GM19452 (cell line): ENCODE measurements at regions not wholly inside any gene's neighbourhood (a gene's known extent, or its start where the extent isn't known, plus 50 kb on each side); places are given as distances from the start of the nearest gene placed in this dataset.

ENCODE experiments used
- ATAC-seq: cut with Tn5 transposase; IDR thresholded peaks from one replicate; pipeline ENCODE4 v1.9.1; 2021; ENCODE audit not compliant: unreplicated experiment

DNA sequence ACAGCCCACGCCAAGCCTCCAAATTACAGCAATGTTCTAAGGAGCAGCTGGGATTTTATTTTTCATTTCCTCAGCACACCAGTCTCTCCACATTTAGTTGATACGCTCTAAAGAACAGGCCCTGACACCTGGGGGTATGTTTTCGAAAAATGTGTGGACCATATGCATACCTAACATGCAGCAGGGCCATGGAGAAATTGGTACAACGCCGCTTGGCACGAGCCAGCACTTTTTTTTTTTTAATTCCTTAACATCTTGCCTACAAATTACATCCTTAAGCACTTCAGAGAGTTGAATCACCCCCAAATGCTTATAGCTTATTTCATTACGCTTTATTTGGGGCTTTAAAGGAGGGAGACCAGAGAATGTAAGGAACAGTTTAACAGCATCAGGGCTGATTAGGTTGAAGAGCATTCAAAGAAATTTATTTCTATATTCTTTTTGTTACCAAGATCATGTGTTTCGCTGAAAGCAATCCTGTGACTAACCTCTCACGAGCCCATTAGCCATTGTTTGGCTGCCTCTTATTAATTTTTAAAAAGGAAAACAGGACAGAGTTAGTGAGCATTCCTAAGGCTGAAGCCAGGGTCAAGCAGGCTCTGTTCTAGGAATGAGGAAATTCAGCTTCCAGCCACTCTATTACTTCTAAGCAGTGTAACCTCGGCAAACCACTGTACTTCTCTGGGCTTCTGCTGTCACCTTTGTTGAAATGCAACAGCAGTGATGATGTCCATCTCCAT is 173.8 kb downstream of the ACTL7B start:
- ATAC-seq: no peak

DNA sequence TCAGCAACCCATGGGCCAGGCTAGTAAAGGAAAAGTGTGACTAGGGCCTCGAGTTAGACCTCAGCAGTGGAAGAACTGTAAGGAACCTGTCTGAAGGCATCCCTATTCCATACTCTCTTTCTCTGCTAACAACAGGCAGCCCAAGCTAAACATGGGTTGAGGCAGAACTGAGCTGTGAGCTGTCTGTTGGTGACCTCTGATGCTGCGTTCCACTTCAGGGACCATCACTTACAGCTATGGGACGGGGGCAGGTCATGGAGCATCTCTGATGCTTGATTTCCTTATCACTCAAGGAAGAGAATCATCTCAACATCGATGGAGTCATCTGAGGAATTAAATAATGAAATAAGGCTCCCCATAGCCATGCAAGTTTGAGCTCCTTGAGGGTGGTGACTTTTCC is 174.8 kb downstream of the ACTL7B start:
- ATAC-seq: no peak

DNA sequence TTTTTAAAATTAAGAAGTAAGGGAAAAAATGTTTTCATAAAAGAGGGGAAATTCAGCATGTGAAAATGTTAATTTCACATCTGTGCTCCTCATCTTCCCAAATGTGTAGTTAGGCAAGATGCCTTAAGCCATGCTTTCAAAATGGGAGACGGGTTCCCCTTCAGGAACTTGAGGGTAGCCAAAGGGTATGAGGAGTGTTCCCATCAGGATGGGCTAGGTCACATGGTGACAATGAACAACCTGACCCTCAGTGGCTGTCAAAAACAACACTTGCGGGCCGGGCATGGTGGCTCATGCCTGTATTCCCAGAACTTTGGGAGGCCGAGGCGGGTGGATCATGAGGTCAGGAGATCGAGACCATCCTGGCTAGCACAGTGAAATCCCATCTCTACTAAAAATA is 178.0 kb downstream of the ACTL7B start:
- no peak for ATAC-seq

GRCh38 chr9:108676355-108676754 is 179.4 kb downstream of the ACTL7B start:
- no peak for ATAC-seq

GRCh38 chr9:108675708-108676107 is 180.1 kb downstream of the ACTL7B start:
- ATAC-seq: no peak

DNA sequence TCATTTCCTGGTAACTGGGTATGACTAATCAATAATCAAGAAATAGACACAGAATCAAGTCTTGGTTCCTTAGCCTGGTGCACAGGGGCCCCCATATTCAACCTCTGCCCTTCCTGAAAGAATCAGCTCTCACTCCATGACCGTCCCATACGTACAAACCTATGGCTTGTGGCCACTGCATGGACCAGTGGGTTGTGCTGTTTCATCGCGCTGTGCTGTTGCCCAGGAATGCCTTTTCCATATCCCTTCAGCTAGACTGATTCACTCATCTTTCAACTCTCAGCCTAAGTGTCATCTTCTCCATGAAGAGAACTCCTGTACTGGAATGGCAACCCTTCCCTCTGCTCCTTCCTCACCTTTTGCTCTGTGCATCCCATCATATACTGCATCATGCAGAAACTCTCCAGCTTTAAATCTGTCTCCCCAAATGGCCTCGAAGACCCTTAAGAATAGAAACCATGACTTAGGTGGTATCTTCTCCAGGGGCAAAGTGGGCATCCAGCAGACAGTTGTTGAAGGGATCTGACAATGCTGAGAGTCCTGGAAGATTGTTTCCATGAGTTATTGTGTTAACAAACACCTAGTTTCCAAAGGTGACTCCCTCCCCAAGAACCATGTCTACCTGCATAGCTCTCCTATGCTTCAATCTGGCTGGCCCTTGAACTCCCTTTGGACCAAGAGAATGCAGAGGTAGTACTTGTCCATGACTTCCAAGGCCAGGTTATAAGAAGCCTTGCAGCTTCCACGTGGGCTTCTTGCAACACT is 180.8 kb downstream of the ACTL7B start:
- ATAC-seq: no peak

- no peak for ATAC-seq
Observed at GRCh38 chr9:108673386-108673785, 182.4 kb downstream of the ACTL7B start.

DNA sequence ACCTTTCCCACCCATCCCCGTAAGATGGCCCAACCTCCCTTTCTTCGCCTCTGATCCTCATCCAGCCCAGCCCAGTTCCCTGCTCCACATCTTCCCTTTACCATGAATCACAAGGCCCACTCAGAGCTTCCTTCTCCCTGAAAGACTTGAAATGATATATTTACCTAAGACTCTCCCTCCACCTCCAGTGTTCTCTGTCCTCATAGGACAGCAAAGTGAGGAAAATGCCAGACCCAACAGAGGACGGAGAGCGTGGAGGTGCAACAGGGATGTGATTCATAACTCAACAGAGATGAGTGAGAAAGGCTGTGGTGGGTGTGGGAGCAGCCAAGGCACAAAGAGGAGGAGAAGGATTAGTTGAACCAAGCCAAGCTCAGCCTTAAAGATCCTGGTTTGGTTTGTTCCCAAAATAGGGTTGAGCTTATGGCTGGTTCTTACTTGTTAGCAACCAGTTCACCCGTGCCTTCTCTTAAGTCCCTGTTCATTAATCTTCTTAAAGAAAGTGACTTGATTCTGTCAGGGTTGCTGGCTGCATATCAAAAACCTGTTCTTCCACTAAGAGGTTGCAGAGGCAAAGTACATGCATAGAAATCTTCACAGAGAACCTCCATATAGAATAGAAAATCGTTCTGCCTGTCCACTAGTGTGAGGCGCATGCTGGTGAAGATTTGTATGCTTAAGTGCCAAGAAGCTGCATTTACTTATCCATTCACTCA is 183.2 kb downstream of the ACTL7B start:
- no peak for ATAC-seq

DNA sequence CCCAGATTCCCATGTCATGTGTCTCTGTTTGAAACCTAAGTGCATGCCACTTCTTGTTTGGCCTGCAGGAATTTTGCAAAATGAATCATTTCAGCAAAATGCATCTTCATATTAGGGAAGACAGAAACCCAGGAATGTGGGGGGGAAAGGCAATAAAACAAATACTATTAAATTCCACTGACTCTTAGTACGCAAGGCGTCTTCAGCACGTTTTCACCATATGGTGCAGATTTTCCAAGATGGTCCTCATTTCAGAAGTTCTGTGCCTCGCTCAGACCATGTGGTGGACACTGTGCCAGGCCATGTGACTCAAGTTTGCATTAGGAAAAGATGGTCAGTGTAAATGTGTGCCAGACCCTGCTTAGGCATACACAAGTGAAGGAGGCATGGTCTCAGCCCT is 184.0 kb downstream of the ACTL7B start:
- ATAC-seq: no peak

DNA sequence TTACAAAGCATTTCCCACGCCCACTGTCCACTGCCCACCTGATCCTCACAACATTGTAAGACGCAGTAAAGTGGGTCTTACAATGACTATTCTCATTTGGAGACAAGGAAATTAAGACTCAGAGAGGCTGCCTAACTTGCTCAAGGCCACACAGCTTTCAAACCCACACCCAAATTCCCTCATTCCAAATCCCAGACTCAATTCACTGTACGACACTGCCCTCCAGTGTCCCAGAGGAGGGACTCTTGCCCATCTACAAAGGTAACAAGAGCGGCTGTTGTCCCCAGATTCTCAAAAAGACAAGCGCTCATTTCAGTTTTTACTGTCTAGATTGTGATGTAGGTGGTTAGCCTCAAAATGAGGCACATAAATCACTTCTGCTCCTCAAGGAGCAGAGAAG is 184.6 kb downstream of the ACTL7B start:
- ATAC-seq: no peak

DNA sequence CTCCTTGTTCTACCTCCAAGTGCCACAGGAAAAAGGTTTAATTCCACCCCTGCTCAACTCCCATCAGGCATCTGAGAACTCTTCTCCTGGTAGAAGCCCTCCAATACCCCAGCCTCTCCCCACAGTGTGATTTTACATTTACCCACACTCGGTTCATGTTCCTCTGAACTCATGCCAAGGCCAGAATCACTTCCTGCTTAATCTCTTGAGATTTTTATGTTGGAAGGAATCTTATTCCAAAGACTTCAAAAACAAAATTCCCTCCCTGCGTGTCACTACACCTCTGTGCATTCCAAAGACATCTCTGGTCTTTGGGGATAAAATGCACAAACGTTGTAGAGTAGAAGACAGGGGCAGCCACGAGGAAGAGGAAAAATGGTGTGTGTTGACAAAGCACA is 186.8 kb downstream of the ACTL7B start:
- ATAC-seq: no peak

- no peak for ATAC-seq
Observed at GRCh38 chr9:108668191-108668937, 187.4 kb downstream of the ACTL7B start.

- no peak for ATAC-seq
Observed at GRCh38 chr9:108666240-108666784, 189.5 kb downstream of the ACTL7B start.

GRCh38 chr9:108665521-108666239 is 190.1 kb downstream of the ACTL7B start:
- ATAC-seq: no peak

DNA sequence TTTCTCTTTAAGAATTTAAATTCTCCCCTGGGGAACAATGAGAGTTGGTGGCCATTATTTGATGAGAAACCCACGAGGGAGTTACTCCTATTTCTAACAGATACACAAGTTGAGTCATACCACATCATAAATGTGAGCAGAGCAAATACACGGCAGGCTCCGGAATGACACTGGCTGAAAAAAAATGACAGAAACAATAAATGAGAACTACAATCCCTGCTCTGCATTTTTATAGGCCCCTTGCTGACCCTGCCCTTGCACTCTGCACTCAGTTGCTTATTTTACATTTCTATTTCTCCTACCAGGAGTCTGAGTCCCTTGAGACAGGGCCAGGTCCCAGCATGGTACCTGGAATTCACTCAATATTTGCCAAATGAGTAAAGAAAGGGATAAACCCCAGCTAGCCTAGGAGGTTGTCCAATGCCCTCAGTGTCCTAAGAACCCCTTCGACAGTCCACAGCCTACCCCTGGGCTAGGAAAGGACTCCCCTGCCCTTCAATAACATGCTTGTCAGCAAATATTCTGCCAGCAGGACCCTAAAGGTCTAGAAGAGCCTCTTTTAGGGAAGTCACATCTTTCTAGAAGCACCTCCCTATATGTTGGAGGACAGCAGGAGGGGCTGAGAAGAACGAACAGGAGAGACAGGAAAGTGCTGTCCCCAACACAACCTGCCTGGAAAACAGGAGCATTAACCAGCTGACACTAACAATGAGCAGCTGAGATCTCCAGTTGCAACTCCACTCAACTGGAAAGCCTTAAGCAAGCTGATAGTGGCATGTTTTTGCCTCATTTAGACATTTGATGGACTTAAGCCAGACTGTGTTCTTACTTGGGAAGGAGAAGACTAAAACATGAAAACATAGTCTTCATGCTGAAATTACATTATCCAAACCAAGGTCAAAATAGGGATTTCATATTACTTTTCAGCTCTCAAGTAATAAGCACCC is 191.2 kb downstream of the ACTL7B start:
- no peak for ATAC-seq

DNA sequence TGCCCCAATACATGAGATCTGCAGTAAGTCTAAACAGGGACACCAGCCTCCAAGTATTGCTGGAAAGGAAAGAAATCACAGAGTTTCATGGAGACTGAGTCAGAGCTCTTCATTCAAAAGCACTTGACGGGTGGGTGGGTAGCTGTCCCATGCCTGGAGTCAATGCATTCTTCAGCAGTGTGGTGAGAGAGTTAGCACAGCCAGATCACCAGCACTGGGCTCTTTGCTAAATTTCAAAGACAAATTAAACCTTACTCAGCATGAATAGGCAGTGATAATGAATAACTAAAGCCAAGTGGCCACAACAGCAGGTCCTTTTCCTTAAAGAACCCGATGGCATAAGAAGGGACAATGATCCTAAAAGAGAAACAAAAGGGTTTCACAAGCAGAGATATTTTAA is 192.4 kb downstream of the ACTL7B start:
- ATAC-seq: no peak

DNA sequence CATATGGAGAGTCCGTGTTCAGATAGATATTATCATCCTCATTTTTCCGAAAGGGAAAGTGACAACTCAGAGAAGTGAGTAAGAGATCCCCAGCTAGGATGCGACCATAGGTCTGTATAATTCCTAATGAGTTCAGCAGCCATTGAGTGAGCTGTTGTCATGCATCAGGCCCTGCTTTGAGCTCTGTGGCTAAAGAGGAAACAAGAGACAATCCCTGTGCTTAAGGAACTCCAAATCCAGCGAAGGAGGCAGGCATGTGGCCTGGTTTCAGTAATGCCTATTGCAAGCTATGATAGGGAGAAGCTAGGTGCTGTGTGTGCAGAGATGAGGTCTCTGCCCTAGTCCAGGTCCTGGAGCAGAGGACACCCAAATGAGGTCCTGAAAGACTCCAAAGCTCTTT is 192.8 kb downstream of the ACTL7B start:
- ATAC-seq: no peak

DNA sequence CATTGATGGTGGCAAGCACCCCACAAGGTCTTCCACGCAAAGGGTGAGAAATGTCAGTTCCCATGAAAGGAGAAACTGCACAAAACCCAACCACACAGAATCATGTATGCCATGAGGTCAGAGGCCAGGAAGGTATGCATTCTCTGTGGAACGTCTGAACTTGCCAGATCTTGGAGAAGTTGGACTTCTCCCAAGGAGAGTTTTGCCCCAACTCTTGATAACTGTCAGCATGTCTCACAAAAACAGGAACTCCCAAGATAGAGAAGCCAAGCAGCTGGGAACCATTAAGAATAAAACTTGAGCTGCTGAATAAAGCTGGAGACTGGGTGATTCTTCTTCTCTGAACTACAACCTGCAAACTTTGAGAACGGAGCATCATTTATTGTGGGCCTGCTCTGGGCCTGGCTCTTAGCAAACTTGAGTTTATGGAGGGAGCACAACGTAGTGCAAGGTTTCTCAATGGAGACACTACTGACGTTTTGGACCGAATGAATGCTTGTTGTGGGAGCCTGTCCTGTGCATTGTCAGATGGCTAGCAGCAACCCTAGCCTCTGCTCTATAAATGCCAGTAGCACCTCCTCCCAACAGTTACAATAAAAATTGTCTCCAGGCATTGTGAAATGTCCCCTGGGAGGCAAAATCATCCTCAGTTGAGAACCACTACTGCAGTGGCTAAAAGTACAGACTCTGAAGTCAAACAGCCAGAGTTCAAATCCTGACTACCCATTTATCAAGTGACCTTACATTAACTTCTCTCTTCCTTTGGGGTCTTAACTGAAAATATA is 193.5 kb downstream of the ACTL7B start:
- ATAC-seq: no peak
